IPS DF 6.9 (cell line): ENCODE measurements at regions not wholly inside any gene's neighbourhood (a gene's known extent, or its start where the extent isn't known, plus 50 kb on each side); places are given as distances from the start of the nearest gene placed in this dataset.
"Not testable (repeated sequence)": the region's sequence is repeated elsewhere in the genome, so short reads cannot be mapped to it uniquely, and the experiment has no call there.

Source experiments
- DNase-seq: peaks from one replicate; pipeline ENCODE4 v3.0.0-alpha.2; 2013; ENCODE audit warnings: low read depth, low spot score
- H3K27ac ChIP-seq: one replicate; pipeline ENCODE4 v1.5.1; 2013; ENCODE audit warnings: low read length, control low read depth
- H3K27me3 ChIP-seq: 2 replicates; pipeline ENCODE4 v1.6.1; 2013; ENCODE audit warnings: mild to moderate bottlenecking, low read length; ENCODE audit not compliant: control insufficient read depth, insufficient read depth
- H3K36me3 ChIP-seq: 2 replicates; pipeline ENCODE4 v1.6.1; 2013; ENCODE audit warnings: low read length; ENCODE audit not compliant: control insufficient read depth, insufficient read depth
- H3K4me1 ChIP-seq: 2 replicates; pipeline ENCODE4 v1.6.1; 2013; ENCODE audit warnings: low read length; ENCODE audit not compliant: control insufficient read depth, insufficient read depth
- H3K4me3 ChIP-seq: 2 replicates; pipeline ENCODE4 v1.5.1; 2013; ENCODE audit warnings: mild to moderate bottlenecking, low read length
- H3K9me3 ChIP-seq: 2 replicates; pipeline ENCODE4 v1.6.1; 2013; ENCODE audit warnings: low read length, inconsistent platforms; ENCODE audit not compliant: control insufficient read depth, insufficient read depth
- WGBS: extraction: QIAGEN DNeasy Blood & Tissue Kit; methylation state at CpG from one replicate; pipeline ENCODE4 v1.1.7; 2013; ENCODE audit warnings: mixed read lengths, missing lambda C conversion rate; ENCODE audit not compliant: insufficient read length, insufficient coverage; 5-methylcytosine and 5-hydroxymethylcytosine counted together

- DNase-seq, result no peak
- no peak overlapping the region for H3K27ac ChIP-seq
- H3K4me3 ChIP-seq, result no peak overlapping the region
- no peaks in the 10 kb centered on the region for H3K9me3 ChIP-seq
- H3K4me1 ChIP-seq, result no peaks in the 10 kb centered on the region
- H3K27me3 ChIP-seq, result no peaks in the 10 kb centered on the region; the same call in 1 of the 2 replicates
- WGBS, result no CpG with 5 or more reads among the region's 2 CpGs
- no peaks in the 10 kb centered on the region for H3K36me3 ChIP-seq
These were observed 657.7 kb upstream of the TBL1XR1 start for GRCh38 chr3:177855021-177855420.

- no peak for DNase-seq
- Histone ChIP-seq H3K4me3 (no peak overlapping the region), H3K27me3 (no peaks in the 10 kb centered on the region), H3K36me3 (no peaks in the 10 kb centered on the region), H3K27ac (no peak overlapping the region), H3K4me1 (no peaks in the 10 kb centered on the region), H3K9me3 (no peaks in the 10 kb centered on the region)
- no CpG with 5 or more reads among the region's 8 CpGs for WGBS
These were observed 662.9 kb upstream of the TBL1XR1 start for GRCh38 chr3:177860184-177860583.

GRCh38 chr3:177862962-177863491, 665.7 kb upstream of the TBL1XR1 start:
- Histone ChIP-seq H3K4me1 (no peaks in the 10 kb centered on the region), H3K4me3 (no peak overlapping the region), H3K27ac (no peak overlapping the region), H3K36me3 (no peaks in the 10 kb centered on the region), H3K9me3 (no peaks in the 10 kb centered on the region), H3K27me3 (no peaks in the 10 kb centered on the region)
- DNase-seq, result no peak

GRCh38 chr3:177871267-177871666, 665.0 kb upstream of the KCNMB2 start:
- not testable (repeated sequence) for H3K36me3 ChIP-seq, H3K4me1 ChIP-seq, H3K9me3 ChIP-seq, H3K4me3 ChIP-seq, H3K27me3 ChIP-seq, DNase-seq, H3K27ac ChIP-seq
- WGBS, result no CpG with 5 or more reads among the region's 3 CpGs

- H3K36me3 ChIP-seq, result no peaks in the 10 kb centered on the region
- no peaks in the 10 kb centered on the region for H3K9me3 ChIP-seq
- no peak overlapping the region for H3K4me3 ChIP-seq
- no peaks in the 10 kb centered on the region for H3K4me1 ChIP-seq
- DNase-seq, result no peak
- no CpG with 5 or more reads among the region's 3 CpGs for WGBS
- H3K27me3 ChIP-seq, result no peaks in the 10 kb centered on the region
- no peak overlapping the region for H3K27ac ChIP-seq
These were observed 658.0 kb upstream of the KCNMB2 start for GRCh38 chr3:177878192-177878591.

- no peaks in the 10 kb centered on the region for H3K9me3 ChIP-seq
- no peaks in the 10 kb centered on the region for H3K27me3 ChIP-seq
- no peaks in the 10 kb centered on the region for H3K36me3 ChIP-seq
- H3K27ac ChIP-seq, result no peak overlapping the region
- H3K4me1 ChIP-seq, result no peaks in the 10 kb centered on the region
- H3K4me3 ChIP-seq, result no peak overlapping the region
- no CpG with 5 or more reads among the region's 4 CpGs for WGBS
- no peak for DNase-seq
These were observed 657.3 kb upstream of the KCNMB2 start for GRCh38 chr3:177878957-177879356.

- Histone ChIP-seq H3K36me3 (no peaks in the 10 kb centered on the region), H3K4me1 (no peaks in the 10 kb centered on the region), H3K4me3 (no peak overlapping the region), H3K27ac (no peak overlapping the region), H3K27me3 (no peaks in the 10 kb centered on the region), H3K9me3 (no peaks in the 10 kb centered on the region)
- DNase-seq, result no peak
- WGBS, result no CpG with 5 or more reads among the region's 3 CpGs
These were observed 654.9 kb upstream of the KCNMB2 start for GRCh38 chr3:177881351-177881750.

- no peak for DNase-seq
- Histone ChIP-seq H3K27me3 (no peaks in the 10 kb centered on the region), H3K4me1 (no peaks in the 10 kb centered on the region), H3K9me3 (no peaks in the 10 kb centered on the region), H3K27ac (no peak overlapping the region), H3K4me3 (no peak overlapping the region), H3K36me3 (no peaks in the 10 kb centered on the region)
- WGBS, result no CpG with 5 or more reads among the region's 5 CpGs
These were observed 654.0 kb upstream of the KCNMB2 start for GRCh38 chr3:177882124-177882648.

- Histone ChIP-seq H3K27me3 (no peaks in the 10 kb centered on the region), H3K27ac (no peak overlapping the region), H3K4me3 (no peak overlapping the region), H3K36me3 (no peaks in the 10 kb centered on the region), H3K4me1 (no peaks in the 10 kb centered on the region), H3K9me3 (no peaks in the 10 kb centered on the region)
- no peak for DNase-seq
- WGBS, result no CpG with 5 or more reads among the region's 2 CpGs
These were observed 653.1 kb upstream of the KCNMB2 start for GRCh38 chr3:177883091-177883490.

- H3K27ac ChIP-seq, result no peak overlapping the region
- no CpG with 5 or more reads among the region's 1 CpG for WGBS
- H3K4me1 ChIP-seq, result no peaks in the 10 kb centered on the region
- no peaks in the 10 kb centered on the region for H3K9me3 ChIP-seq
- H3K36me3 ChIP-seq, result no peaks in the 10 kb centered on the region
- no peaks in the 10 kb centered on the region for H3K27me3 ChIP-seq
- DNase-seq, result no peak
- no peak overlapping the region for H3K4me3 ChIP-seq
These were observed 652.3 kb upstream of the KCNMB2 start for GRCh38 chr3:177883957-177884356.

GRCh38 chr3:177885063-177885462, 651.2 kb upstream of the KCNMB2 start:
- Histone ChIP-seq H3K9me3 (no peaks in the 10 kb centered on the region), H3K4me1 (no peaks in the 10 kb centered on the region), H3K36me3 (no peaks in the 10 kb centered on the region), H3K27ac (no peak overlapping the region), H3K4me3 (no peak overlapping the region), H3K27me3 (no peaks in the 10 kb centered on the region)
- WGBS, result no CpG with 5 or more reads among the region's 5 CpGs
- DNase-seq, result no peak
